D721Med (cell line): ENCODE measurements at regions not wholly inside any gene's neighbourhood (a gene's known extent, or its start where the extent isn't known, plus 50 kb on each side); places are given as distances from the start of the nearest gene placed in this dataset.

Experiments
- DNase-seq: peaks from one replicate; pipeline ENCODE4 v3.0.0; 2011; ENCODE audit warnings: low spot score; ENCODE audit not compliant: insufficient read length
- FAIRE-seq: peaks from 2 replicates; lab custom pipeline; 2011; peaks lifted over from hg19 to GRCh38; lab: Jason Lieb, UNC
- CTCF ChIP-seq: IDR thresholded peaks from 2 replicates; pipeline ENCODE4 v1.5.1; 2012; ENCODE audit warnings: mild to moderate bottlenecking, control low read depth; ENCODE audit not compliant: insufficient read depth; ENCODE audit errors: missing control alignments

GRCh38 chr12:114598111-114598510 lies 85.9 kb downstream of the TBX3 start:
- TF ChIP-seq CTCF: no peak
- FAIRE-seq: no peak
- DNase-seq: no peak

GRCh38 chr12:114592946-114593345 lies 91.0 kb downstream of the TBX3 start:
- FAIRE-seq: no peak
- no peak for DNase-seq
- TF ChIP-seq CTCF: no peak

DNA sequence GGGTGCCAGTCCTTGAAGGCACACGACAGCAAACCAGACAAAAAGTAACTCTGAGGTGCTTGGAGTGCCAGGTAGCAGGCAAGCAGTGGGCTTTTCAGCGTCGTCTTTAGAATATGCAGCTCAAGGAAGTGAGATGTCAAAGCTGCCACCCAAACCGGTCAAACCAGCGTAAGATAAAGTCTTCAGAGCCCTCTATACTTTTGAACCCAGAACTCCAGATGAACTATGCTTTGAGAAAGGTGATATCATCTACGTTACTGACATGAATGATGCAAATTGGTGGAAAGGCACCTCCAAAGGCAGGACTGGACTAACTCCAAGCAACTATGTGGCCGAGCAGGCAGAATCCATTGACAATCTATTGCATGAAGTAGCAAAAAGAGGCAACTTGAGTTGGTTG lies 95.9 kb downstream of the TBX3 start:
- no peak for FAIRE-seq
- DNase-seq: no peak
- TF ChIP-seq CTCF: no peak

DNA sequence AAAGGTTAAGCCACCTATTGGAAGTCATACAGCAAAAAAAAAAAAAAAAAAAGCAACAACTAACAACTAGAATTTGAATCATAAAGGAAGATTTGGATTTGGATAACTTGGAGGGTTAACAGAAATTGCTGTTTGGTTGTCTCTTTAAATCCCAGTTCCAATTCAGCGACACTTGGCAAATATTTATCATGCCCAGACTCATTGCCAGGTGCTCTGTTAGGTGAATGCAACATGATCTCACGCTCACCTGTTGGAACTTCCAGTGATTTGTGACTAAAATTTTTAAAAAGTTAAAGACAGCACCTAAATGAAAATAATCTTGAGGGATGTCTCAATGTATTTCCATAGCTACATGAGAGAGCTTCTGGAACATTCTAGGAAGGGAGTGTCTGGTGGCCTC lies 103.7 kb downstream of the TBX3 start:
- no peak for DNase-seq
- TF ChIP-seq CTCF: no peak

GRCh38 chr12:114579389-114579788 lies 104.6 kb downstream of the TBX3 start:
- no peak for DNase-seq
- no peak for FAIRE-seq
- no peak for TF ChIP-seq CTCF

More for the DNA sequence above, 103.7 kb downstream of the TBX3 start:
- no peak for FAIRE-seq

DNA sequence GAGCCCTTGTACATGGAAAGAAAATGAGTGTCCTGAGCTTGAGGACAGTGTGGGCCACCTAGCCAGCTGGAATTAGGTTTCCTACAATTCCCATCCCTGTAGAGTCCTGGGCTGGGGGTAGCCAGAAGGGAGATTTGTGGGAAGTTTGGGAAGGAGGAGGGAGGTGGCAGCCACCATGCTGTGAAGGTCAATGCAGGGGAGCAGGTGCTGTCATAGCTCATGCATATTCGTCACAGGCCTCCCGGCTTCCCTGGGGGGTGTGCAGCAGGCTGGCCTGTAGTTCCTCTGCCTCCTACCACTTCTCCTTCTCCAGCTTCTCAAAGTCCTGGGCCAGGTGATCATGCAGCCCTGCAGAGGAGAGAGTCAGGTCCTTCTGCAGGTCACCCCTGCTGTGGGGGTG lies 121.3 kb downstream of the TBX3 start:
- no peak for TF ChIP-seq CTCF
- FAIRE-seq: no peak
- no peak for DNase-seq

DNA sequence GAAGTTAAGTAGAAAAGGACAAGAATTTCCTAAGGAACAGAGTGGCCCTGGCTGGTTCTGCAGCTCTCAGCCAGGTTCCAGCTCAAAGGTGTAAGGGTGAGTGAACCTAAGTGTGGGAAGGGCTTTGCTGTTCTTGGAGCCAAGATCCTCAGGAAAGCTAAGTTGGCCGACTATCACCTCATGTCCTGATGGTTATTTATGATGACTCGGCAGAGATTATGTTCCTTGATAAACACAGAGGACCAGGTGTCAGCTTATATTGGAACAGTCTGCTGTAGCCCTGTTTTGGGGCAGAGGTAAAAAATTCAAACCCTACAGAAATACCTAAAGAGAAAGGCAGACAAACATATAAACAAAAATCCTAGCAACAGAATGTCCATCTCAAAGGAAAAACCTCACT lies 128.5 kb downstream of the TBX3 start:
- no peak for TF ChIP-seq CTCF
- DNase-seq: no peak
- FAIRE-seq: no peak
